NCI-H146 (cell line): ENCODE measurements at regions not wholly inside any gene's neighbourhood (a gene's known extent, or its start where the extent isn't known, plus 50 kb on each side); places are given as distances from the start of the nearest gene placed in this dataset.
"Not testable (repeated sequence)": the region's sequence is repeated elsewhere in the genome, so short reads cannot be mapped to it uniquely, and the experiment has no call there.

ENCODE experiments used
- DNase-seq: peaks from one replicate; lab custom pipeline; 2025; lab: John Stamatoyannopoulos, UW

DNA sequence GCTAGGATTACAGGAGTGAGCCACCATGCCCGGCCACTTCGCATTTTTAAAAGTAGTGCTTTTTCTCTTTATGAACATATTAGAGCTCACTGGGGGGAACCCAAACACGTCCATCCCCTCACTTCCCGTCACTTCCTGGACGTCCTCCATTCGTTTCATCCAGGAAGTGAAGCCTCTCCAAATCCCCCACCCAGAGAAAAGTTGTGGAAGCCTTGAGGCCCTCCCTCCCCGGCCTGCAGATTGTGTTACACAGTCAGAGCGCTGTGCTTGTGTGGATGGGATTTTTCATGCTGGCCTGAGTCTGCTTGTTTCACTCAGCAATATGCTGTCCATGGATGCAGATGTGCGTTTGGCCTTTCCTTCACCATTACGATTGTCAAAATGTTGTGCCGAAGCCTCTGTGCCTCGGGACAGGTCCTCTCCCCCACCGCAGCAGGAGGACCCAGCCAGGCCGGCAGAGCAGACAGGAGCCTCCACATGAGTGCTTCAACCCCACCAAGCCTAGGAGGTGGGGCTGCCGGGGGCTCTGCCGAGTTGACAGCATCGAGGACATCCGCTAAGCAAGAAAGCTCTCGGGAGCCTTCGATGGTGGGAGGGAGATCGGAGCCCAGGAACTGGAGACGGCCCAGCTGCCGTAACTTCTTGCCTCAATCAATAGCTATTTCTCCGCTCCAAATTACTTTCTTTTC is 121.6 kb upstream of the PPP1R26 start:
- DNase-seq = no peak

DNA sequence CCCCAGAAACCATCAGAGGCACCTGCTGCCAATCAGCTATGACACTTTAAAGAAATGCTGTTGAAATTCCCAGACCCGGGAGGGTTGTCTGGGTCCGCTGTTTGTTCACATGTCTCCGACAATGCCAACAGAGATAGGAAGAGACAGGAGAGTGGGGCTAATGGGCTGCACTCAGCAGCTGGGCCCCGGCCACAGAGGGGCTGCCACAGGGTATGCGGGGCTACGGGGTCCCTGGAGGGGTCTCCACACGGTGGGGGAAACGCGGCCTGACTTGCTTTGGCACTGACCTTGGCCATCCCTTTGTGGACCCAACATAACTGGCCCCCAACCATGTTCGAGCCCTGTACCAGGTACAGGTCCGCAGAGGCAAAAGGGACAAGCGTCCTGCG is 121.0 kb upstream of the PPP1R26 start:
- DNase-seq = no peak

DNA sequence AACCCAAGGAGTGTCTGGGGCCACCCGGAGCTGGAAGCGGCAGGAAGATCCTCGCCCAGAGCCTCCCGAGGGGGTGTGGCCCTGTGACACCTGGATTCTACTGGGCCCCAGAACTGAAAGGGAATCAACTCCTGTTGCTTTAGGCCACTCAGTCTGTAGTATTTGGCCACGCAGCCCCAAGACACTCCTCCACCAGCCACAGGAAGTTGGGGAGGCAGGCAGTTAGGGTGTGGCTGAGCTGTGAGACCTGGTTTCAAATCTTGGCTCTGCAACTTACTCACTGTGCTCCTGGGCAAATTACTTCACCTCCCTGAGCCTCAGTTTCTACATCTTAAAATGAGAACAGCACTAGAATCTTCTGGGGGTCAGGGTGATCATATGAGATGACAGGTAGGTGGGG is 119.8 kb upstream of the PPP1R26 start:
- DNase-seq = no peak

DNA sequence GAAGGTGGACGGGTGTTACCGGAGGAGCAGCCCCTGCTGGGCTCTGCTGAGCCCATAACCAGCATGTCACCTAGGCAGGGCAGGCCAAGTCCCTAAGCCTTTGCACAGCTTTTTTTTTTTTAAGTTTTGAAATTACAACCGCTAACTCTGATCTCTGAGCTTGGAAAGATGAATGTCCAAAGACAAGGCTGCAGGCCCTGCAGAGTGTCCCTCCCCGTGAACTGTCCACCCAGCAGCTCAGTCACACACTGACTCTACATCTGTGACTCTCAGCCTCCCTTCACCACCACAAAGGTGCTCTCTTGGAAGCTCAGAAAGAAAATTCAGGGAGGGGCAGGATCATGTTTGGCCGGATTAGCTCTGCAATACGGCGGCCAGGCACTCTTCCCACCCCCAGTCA is 119.0 kb upstream of the PPP1R26 start:
- no peak for DNase-seq

DNA sequence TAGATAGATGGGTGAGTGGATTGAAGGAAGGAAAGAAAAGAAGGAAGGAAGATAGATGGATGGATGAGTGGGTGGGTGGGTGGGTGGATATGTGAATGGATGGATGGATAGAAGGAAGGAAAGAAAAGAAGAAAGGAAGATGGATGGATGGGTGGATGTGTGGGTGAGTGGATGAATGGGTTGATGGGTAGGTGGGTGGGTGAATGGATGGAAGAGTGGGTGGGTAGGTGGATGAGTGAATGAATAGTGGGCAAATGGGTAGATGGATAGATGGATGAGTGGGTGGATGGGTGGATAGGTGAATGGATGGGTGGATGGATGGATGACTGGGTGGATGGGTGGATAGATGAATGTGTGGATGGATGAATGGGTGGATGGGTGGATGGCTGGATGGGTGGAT is 117.9 kb upstream of the PPP1R26 start:
- DNase-seq = not testable (repeated sequence)

DNA sequence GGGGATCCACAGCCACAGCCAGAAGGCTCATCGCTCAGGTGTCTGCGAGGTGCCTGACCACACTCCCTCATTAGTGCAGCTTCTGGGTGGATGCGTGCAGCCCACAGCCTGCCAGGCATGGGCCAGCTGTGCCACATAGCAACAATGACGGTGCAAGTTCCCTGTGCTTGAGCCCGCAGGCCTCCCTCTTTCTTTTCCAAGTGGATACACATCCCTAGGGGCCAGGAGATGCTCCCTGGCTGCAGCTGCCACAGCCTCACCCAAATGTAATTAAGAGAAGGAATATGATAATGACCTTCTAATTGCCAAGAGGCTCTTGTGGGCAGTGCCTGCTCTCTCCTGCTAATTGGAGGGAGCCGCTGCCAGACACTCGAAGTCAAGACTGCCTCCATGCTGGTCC is 116.0 kb upstream of the PPP1R26 start:
- no peak for DNase-seq

DNA sequence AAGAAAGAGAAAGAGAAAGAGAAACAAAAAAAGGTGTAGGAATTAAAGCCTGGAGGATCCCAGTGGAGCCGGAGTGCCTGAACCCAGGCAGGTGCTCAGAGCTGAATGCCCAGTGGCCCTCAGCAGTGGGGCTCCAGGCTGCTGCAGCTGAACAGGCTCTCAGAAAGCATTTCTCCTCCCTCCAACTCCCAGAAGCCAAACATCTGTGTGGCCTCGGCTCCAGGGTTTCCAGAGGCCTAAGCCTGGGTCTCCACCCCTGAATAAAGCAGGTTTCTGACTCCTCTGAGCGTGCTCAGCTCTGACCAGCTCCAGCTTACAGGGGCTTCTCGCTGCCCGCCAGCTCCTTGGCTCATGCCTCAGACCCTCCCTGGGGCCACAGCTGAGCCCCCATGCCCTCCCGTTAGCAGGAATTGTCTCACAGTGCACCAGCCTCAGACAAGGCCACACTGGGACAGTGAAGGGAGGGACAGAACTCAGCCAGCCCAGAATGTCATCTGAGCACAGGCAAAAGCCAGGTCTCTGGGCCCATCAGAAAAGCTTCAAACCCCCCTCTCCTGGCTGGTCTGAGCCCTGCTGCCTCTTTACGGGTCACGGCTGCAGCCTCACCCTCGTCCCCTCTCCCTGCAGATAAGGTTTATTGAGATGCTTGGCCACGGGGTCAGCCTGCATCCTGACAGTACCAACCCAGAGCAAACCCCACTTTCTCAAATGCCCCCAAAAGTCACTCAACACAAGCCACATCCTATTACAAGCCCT is 114.4 kb upstream of the PPP1R26 start:
- DNase-seq = no peak

DNA sequence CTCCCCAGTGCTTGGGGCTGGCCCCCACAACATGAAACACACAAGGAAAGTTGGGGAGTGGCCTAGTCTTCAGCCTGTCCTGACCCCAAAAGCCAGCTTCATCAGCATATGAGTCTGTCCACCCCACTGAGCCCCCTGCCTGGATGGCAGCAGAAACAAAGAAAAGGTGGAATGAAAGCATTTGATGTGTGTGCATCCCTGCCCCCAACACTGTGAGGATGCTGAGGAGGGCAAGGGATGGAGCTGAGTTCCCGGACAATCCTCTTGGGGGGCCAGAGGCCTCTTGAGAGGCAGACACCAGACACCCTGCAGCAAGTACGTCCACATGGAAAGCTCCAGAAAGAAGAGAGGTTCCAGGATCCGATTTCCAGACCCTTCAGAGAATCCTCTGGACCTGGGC is 113.5 kb upstream of the PPP1R26 start:
- no peak for DNase-seq

DNA sequence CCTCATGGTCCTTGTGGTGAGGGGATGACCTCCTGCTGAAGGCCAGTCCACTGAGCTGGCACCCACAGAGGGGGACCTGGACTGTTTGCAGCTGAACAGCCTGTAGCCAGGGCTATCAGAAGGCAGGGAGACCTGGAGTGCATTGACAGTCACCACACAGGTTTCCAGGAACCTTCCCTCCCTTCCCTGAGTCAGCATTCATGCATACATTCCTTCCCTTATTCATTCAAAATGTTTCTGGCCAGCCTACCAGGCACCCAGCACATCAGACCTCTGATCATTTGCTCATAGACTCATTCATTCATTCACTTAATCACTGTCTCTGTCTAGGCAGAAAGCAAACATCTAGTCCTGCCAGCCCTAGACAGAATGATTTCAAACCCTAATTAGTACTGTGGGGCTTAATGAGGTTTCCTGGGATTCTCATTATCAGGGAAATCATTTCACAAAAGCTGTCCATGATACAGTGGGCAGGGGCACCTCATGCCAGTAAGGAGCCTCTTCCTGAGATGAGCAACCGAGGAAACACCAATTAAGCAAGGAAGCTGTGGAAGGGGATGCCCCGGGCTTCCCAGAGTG is 110.1 kb upstream of the PPP1R26 start:
- DNase-seq = no peak

DNA sequence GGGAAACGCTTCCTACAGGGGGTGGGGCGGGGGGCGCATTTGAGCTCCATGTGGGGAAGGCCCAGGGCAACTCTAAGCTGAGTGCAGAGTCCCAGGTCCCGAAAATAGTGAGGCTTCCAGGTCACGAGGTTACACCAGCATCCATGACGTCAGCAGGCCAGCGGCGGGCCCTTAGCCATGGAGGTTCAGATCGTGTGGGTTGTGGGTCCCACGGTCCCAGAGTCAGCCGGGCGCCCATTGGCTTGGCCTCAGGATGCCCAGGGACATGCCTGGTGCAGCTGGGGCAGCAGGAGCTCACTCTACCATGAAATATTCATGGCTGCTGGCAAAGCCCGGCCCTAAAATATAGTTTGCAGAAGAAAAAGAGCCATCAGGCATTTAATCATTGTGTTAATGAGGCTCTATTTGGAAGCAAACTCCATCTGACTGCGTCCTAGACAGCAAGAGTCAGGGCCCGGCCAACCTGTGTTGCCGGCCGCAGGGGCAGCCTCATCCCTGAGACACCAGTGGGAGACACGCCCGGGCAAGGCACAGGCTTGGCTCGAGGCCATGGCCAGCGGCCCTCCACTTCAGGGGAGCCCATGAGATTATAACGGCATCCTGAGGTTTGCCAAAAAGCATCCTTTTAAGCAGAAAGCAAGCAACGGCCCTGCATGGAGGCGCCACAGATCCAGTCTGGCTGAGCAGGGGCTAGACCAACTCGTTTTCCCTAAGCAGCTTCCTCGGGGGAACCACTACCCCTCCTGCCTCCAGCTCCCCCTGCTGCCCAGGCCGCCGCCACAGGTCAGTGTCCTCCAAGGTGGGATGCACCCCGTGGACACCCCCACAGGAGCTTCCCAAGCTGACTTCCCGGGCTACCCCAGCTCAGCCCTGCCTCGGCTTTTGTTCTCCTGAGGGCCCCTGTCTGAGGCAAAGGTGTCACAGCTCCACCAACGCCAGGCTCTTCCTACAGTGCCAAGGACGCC is 108.9 kb upstream of the PPP1R26 start:
- no peak for DNase-seq

DNA sequence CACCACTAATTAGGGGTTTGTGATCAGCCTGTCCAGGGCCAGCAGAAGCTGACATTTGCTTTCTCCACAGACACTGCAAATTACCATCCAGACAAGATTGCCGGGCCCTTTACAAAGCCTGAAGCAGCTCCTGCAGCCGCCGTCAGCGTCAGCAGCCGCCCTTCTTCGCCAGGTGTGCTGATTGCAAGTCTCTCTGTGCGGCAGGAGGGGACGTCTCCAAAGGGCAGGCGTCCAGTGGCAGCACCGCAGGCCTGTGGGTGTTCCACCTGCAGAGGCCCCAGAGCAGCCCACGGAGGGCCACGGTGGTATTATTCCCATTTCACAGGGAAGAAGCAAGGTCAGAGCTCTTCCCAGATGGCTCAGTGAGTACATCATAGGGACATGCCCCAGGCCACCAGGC is 108.0 kb upstream of the PPP1R26 start:
- DNase-seq = no peak

DNA sequence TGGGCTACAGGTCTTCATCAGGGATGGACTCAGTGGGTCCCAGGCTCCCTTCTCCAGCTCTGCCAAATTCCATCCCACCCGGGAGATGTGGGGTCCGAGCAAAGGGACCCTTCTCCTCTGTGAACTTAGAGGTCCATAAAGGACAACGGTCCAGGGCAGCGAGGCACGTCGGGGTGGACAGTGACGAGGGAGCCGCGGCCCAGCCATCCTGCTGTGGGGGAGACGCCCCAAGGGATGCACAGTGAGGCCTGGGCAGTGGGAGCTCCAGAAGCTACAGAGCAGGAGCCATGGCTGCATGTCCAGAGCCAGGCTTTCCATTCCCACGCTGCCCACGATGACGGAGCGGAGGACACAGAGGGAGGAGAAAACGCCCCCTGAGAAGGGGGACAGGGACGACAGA is 107.5 kb upstream of the PPP1R26 start:
- DNase-seq = no peak

DNA sequence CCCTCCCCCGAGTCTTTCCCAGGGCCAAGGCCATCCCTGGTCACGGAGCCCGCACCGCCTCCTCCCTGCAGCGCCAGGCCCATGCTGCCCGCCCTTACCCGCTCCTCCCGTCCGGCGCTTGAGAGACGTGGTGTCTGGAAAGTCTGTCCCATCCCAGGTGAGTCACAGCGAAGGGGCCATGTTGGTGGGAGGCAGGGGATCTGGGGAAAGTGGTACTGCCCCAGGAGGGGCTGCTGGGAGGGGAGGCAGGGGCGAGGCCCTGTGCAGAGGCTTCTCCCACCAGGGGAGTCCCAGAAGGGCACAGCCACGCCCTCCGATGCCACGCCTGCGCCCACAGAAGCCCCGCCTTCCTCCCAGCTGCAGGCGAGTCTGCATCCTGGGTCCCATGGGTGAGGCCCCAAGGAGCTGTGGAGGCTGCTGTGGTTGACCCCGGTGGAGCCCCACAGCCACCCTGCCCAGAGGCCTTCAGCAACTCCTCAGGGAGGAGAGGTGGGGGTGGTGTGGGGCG is 107.0 kb upstream of the PPP1R26 start:
- no peak for DNase-seq

DNA sequence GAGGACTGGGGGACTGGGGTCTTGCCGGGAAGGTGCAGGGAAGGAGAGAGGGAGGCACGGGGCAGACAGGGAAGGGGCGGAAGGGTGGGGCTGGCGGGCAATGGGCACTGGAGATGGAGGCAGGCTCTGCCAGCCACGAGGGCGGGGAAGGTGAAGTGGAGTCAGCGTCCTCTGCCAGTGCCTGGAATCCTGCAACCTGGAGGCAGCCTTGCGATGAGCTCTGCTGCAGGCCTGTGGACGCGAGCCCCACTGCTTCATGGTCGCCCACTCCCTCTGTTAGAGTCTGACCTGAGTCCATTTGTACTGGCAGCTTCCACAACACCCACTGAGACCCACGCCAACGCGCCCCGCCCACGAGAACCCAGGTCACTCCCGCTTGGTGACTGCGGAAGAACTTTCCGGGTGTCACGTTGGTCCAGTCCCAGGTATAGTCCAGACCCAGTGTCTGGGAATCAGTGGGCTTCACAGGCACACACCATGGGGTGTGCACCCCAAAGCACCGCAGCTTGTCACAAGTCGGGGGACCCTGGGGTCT is 106.4 kb upstream of the PPP1R26 start:
- DNase-seq = no peak

DNA sequence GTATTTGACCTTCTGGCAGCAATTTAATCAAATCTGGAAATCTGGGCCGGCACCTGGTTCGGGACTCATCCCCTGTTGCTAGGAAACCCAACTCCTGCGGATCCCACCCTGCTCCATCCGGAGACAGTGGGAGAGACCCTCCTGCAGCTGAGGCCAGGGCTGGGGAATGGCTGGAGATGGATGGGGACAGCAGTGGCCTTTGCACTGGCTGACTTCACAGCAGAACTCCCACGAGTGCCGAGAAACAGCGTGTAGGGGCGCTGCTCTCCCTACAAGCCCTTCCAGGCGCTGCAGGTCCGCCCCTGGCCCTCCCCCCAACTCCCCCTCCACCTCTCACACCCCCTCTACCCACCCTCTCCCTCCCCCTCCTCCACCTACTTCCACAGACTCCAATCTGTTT is 105.8 kb upstream of the PPP1R26 start:
- DNase-seq = no peak

DNA sequence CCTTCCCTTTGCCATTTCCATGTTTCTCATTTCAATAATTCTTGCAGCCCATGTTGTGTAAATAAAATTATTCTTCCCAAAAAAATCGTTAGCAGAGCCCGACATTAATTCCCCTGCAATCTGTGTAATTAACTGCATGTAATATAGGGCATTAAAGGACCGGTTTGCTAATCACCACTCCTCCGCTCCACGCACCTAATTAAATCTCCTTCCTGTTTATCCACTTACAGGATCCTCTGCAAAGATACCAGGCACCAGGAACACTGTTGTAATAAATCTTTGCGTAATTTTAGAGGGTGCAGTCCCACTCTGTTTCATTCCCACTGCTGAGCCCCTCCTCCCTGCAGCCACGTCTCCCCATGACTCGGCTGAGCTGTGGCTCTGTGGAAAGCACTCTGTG is 105.0 kb upstream of the PPP1R26 start:
- no peak for DNase-seq

DNA sequence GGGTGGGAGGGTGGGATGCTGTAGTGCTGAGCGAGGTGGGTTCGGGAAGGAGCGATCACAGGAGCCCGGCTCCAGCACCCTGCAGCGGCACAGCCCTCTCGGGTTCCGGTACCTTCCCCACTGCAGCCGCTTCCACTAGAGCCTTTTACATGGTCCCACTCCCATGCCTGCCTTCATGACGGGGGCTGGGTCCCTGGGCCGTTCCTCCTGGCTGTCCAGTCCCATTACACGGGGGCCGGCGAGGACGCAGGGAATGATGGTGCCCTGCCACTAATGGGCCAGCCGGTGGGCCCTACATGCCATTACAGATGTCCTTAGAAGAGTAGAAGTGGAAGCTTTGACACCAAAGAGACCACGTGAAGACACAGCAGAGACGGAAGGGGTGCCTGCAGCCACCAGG is 104.6 kb upstream of the PPP1R26 start:
- no peak for DNase-seq

DNA sequence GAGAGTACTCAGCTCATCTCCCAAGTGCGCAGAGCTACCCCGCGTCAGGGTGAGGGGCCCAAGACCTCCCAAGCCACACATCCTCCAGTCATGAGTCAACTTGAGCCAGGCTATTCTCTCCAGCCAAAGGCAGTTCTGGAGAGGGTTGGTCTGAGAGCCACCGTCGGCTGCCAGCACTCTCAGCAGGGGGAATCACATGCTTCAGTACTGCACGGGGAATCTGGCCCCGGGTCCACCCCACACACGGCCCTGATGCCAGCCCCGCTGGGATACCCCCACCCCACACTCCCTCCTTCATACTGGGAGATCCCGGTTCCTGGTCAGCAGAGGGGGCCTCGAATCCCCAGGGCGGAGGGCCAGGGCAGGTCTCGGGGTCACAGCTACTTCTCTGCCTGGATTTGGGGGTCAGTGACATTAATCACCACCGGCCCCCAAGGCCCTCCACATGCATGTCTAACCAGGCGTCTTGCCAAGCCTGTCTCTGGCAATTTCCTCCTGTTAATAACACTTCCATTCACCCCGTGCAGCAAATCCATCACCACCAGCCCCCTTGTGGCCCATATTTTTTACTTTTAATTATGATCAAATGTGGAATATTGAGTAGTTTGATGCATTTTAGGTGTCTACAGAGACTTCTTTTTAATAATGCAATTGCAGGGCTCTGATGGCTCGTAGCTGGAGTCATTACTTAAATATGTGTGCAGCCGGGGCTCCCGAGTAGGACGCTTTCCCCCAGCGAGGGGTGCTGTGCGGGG is 102.9 kb upstream of the PPP1R26 start:
- DNase-seq = no peak

DNA sequence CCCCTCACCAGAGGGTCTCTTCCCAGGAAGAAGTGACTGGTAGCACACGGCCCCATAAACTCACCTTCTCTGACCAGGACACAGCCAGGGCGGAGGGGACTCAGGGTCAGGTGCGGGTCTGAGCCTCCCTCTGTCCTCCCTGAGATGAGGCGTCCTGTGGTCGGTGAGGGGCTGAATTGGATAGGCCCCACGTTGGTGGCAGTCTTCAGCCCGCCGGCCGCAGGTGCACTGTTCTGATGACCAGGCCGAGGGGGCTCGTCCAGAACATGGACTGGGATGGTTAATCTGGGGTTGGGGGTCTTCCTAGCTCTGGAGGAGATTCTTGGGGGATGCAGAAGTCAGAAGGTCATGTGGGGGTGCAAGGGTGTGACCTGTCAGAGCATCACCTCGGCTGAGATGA is 102.2 kb upstream of the PPP1R26 start:
- DNase-seq = no peak

DNA sequence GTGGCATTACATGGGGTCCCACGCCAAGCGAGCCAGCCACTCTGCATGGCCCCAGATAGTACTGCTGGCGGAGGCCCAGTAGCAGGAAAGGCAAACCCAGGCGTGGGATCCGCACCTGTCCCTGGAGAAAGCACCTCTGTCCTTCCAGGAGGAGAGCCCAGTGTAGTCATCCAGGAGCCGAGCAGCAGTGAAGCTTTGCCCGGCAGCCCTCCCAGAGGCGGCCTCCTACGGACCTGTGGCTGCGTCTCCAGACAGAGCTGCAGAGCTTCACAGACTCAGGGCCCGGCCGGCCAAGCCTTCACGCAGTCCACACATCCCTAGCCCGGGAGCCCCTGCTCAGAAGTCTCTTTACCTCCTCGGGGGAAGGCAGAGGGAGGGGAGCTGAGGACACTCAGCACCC is 100.8 kb upstream of the PPP1R26 start:
- DNase-seq = no peak
